ENCODE measurements at regions not wholly inside any gene's neighbourhood (a gene's known extent, or its start where the extent isn't known, plus 50 kb on each side); places are given as distances from the start of the nearest gene placed in this dataset.

GRCh38 chr2:239879423-239880084 lies 145.6 kb downstream of the NDUFA10 start:
- no peak for TF ChIP-seq ZFX (IDR thresholded peaks at IDR 0.05; ENCODE audit: borderline replicate concordance)
- TF ChIP-seq, protein P1, sequence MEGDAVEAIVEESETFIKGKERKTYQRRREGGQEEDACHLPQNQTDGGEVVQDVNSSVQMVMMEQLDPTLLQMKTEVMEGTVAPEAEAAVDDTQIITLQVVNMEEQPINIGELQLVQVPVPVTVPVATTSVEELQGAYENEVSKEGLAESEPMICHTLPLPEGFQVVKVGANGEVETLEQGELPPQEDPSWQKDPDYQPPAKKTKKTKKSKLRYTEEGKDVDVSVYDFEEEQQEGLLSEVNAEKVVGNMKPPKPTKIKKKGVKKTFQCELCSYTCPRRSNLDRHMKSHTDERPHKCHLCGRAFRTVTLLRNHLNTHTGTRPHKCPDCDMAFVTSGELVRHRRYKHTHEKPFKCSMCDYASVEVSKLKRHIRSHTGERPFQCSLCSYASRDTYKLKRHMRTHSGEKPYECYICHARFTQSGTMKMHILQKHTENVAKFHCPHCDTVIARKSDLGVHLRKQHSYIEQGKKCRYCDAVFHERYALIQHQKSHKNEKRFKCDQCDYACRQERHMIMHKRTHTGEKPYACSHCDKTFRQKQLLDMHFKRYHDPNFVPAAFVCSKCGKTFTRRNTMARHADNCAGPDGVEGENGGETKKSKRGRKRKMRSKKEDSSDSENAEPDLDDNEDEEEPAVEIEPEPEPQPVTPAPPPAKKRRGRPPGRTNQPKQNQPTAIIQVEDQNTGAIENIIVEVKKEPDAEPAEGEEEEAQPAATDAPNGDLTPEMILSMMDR (IDR thresholded peaks at IDR 0.05): no peak
- H3K27ac ChIP-seq: no peak overlapping the region

- TF ChIP-seq, protein P1 (IDR thresholded peaks at IDR 0.05): no peak
- no peak for TF ChIP-seq ZFX (IDR thresholded peaks at IDR 0.05; ENCODE audit: borderline replicate concordance)
- no peak overlapping the region for H3K27ac ChIP-seq
Observed at GRCh38 chr2:239878686-239879085, 146.5 kb downstream of the NDUFA10 start.

- no peak for TF ChIP-seq ZFX (IDR thresholded peaks at IDR 0.05; ENCODE audit: borderline replicate concordance)
- TF ChIP-seq, protein P1 (IDR thresholded peaks at IDR 0.05): no peak
- H3K27ac ChIP-seq: no peak overlapping the region
Observed at GRCh38 chr2:239876948-239877289, 148.2 kb downstream of the NDUFA10 start.

DNA sequence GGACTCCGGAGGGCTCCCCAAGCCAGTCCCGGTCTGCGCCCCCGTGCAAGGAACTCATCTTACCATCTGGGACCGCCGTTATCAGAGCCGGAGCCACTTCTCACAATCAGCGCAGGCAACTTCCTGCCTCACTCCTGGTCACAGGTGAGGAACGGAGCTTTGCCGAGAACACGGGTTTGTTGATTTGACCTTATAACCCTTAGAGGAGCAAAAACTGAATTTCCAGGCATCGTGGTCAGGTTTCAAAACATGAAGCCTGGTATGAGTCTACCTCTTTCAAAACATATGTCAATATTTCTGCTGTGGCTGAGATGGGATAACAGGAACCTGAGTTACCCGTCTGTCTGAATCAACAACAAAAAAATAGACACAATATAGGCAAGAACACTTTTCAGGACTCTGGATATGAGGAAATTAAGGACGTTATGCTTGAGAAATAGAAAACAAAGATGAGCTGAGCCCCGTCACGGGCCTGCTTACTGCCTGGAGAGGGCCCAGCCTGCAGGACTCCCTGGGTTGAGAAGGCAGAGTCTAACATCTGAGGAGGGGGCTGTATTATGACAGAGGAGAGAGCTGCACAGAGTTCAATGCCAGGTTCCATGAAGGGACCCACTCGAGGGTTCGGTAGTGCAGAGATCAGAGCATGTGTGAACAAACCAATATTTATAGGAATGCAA lies 148.7 kb downstream of the NDUFA10 start:
- H3K27ac ChIP-seq: no peak overlapping the region
- TF ChIP-seq ZFX (IDR thresholded peaks at IDR 0.05; ENCODE audit: borderline replicate concordance): no peak
- TF ChIP-seq, protein P1 (IDR thresholded peaks at IDR 0.05): no peak

DNA sequence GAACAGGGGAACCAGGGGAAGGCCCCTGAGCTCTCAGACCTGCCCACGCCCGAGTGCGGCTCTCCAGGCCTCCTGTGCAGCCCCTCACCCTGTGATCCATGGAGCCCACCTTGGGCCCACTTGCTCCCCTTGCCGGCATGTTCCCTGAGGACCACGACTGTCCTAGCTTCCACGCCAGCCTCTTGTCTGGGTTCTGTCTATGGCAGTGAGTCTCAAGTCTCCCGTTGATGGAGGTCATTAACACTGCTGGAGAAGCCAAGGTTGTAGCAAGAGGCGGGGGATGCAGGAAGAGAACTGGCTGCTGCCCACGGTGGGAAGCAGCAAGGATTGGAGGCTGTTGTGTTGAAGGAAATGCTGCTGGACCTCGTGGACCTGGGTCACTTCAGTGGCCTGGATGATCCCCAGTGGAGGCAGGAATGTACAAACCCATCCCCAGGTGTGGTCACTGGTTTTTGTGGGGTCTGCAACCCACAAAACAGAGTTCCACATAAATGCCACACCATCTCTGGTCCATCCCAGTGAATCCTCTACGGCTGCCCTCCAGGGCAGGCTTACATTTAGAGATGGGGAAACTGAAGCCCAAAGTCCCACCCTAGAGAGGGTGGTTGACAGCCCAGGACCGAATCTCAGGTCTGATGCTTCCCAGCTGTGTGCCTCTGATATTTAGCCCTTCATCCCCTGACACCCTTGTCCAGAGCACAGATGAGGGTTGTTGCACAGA lies 150.3 kb downstream of the NDUFA10 start:
- TF ChIP-seq, protein P1 (IDR thresholded peaks at IDR 0.05): no peak
- TF ChIP-seq ZFX (IDR thresholded peaks at IDR 0.05; ENCODE audit: borderline replicate concordance): no peak
- H3K27ac ChIP-seq: no peak overlapping the region

GRCh38 chr2:239873656-239874635 lies 151.2 kb downstream of the NDUFA10 start:
- TF ChIP-seq, protein P1 (IDR thresholded peaks at IDR 0.05): no peak
- no peak for TF ChIP-seq ZFX (IDR thresholded peaks at IDR 0.05; ENCODE audit: borderline replicate concordance)
- no peak overlapping the region for H3K27ac ChIP-seq

Measured in 22Rv1 (cell line).